HCT116 (cell line): ENCODE measurements at regions not wholly inside any gene's neighbourhood (a gene's known extent, or its start where the extent isn't known, plus 50 kb on each side); places are given as distances from the start of the nearest gene placed in this dataset.

Experiments
- ATAC-seq: fragments of 200-7000 bp; cut with Tn5 transposase; 2 replicates; pipeline ENCODE4 v1.9.1; 2020; ENCODE audit warnings: mild to moderate bottlenecking, moderate library complexity
- BruUV-seq: library from RNA; stranded (reverse); fragments of 400-500 nt; replicated peaks from 2 replicates; lab custom pipeline; 2021; lab: Mats Ljungman, UMichigan
- CTCF ChIA-PET: fragments of 300-600 bp; sonication (Branson Sonifier 250); formaldehyde crosslinking; loops from one replicate; lab custom pipeline; 2021; ENCODE audit warnings: antibody characterized with exemption; lab: Charles Lee
- POLR2A ChIA-PET: fragments of 300-600, 350-600 bp; sonication (Branson Sonifier 250); formaldehyde crosslinking; loops from one replicate; lab custom pipeline; 2021; ENCODE audit warnings: antibody characterized with exemption; lab: Charles Lee
- RAD21 ChIA-PET, 2 experiments: fragments of 300-600 bp; sonication (Branson Sonifier 250); formaldehyde crosslinking; loops; one replicate each; lab custom pipeline; 2023; ENCODE audit warnings: low total read pairs in 2 of 2; ENCODE audit not compliant: uncharacterized antibody in 2 of 2, unreplicated experiment in 2 of 2, low non-redundant PET in 1 of 2; lab: Charles Lee
- DNase-seq: peaks from one replicate; pipeline ENCODE4 v3.0.0-alpha.2; 2010; ENCODE audit warnings: low read depth, low spot score
- H2AFZ ChIP-seq: fragments of 200-600 bp; shearing (Covaris generic), sonication (generic); 2 replicates; pipeline ENCODE4 v1.6.1; 2017; ENCODE audit warnings: low read depth, mixed run types, mixed read lengths, antibody characterized with exemption, low read length; ENCODE audit not compliant: poor library complexity, severe bottlenecking
- H3K27ac ChIP-seq: 2 replicates; pipeline ENCODE4 v1.5.1; 2012; ENCODE audit warnings: low read depth, low read length
- H3K27me3 ChIP-seq: fragments of 200-600 bp; sonication (generic); 2 replicates; pipeline ENCODE4 v1.6.1; 2016; ENCODE audit warnings: mixed run types, low read length, mixed read lengths; ENCODE audit not compliant: insufficient read depth
- H3K36me3 ChIP-seq, 2 experiments: fragments of 200-500 bp in 1 of 2; fragments of 200-600 bp in 1 of 2; sonication (Bioruptor generic) in 1 of 2; sonication (generic) in 1 of 2; 2 replicates each; pipeline versions ENCODE4 v1.5.1 to v1.6.1; 2014 to 2016; ENCODE audit warnings: low read length in 2 of 2, inconsistent platforms in 1 of 2, mixed read lengths in 1 of 2, mixed run types in 1 of 2; ENCODE audit not compliant: insufficient read depth in 2 of 2, control insufficient read depth in 1 of 2
- H3K4me1 ChIP-seq, 2 experiments: fragments of 200-600 bp in 1 of 2; sonication (generic) in 1 of 2; 2 replicates each; pipeline versions ENCODE4 v1.5.1 to v1.6.1; 2012 to 2017; ENCODE audit warnings: low read length in 2 of 2, inconsistent platforms in 1 of 2, mild to moderate bottlenecking in 1 of 2, mixed read lengths in 1 of 2, mixed run types in 1 of 2, moderate library complexity in 1 of 2; ENCODE audit not compliant: insufficient read depth in 2 of 2, control insufficient read depth in 1 of 2
- H3K4me2 ChIP-seq: fragments of 200-600 bp; sonication (generic); 2 replicates; pipeline ENCODE4 v1.6.1; 2017; ENCODE audit warnings: mixed run types, low read length, mixed read lengths
- H3K4me3 ChIP-seq, 2 experiments: fragments of 200-600 bp in 1 of 2; sonication (generic) in 1 of 2; replicated peaks in 1 of 2; 2 replicates each; pipeline ENCODE4 v1.5.1; 2011 to 2016; ENCODE audit warnings: low read length in 2 of 2, control low read depth in 1 of 2, low read depth in 1 of 2, mild to moderate bottlenecking in 1 of 2, mixed read lengths in 1 of 2, mixed run types in 1 of 2
- H3K79me2 ChIP-seq: fragments of 200-600 bp; sonication (generic); 2 replicates; pipeline ENCODE4 v1.6.1; 2017; ENCODE audit warnings: mild to moderate bottlenecking, mixed run types, low read length, moderate library complexity, mixed read lengths; ENCODE audit not compliant: insufficient read depth
- H3K9ac ChIP-seq: fragments of 200-600 bp; sonication (generic); 2 replicates; pipeline ENCODE4 v1.6.1; 2016; ENCODE audit warnings: low read length, mixed read lengths
- H3K9me2 ChIP-seq: fragments of 200-600 bp; sonication (generic), shearing (Covaris generic); 2 replicates; pipeline ENCODE4 v1.6.1; 2017; ENCODE audit warnings: mixed run types, mild to moderate bottlenecking, moderate library complexity; ENCODE audit not compliant: insufficient read depth
- H3K9me3 ChIP-seq, 2 experiments: fragments of 200-500 bp in 1 of 2; fragments of 200-600 bp in 1 of 2; sonication (Bioruptor generic) in 1 of 2; sonication (generic) in 1 of 2; 2 replicates each; pipeline ENCODE4 v1.6.1; 2014 to 2017; ENCODE audit warnings: low read length in 2 of 2, mixed read lengths in 2 of 2, inconsistent platforms in 1 of 2, low read depth in 1 of 2, mild to moderate bottlenecking in 1 of 2, mixed run types in 1 of 2, moderate library complexity in 1 of 2; ENCODE audit not compliant: control insufficient read depth in 1 of 2, insufficient read depth in 1 of 2
- H4K20me1 ChIP-seq: fragments of 200-600 bp; sonication (generic), shearing (Covaris generic); 2 replicates; pipeline ENCODE4 v1.6.1; 2017; ENCODE audit warnings: mixed run types, mild to moderate bottlenecking, moderate library complexity; ENCODE audit not compliant: insufficient read depth
- CEBPB ChIP-seq: IDR thresholded peaks from 2 replicates; pipeline ENCODE4 v1.6.1; 2012; ENCODE audit warnings: low read depth
- ELF1 ChIP-seq: IDR thresholded peaks from 2 replicates; pipeline ENCODE4 v1.6.1; 2012; ENCODE audit warnings: low read depth, borderline replicate concordance
- EZH2 ChIP-seq: fragments of 200-600 bp; sonication (generic); IDR thresholded peaks from 2 replicates; pipeline ENCODE4 v1.6.1; 2017; ENCODE audit warnings: antibody characterized with exemption, mixed run types
- JUND ChIP-seq: IDR thresholded peaks from 2 replicates; pipeline ENCODE4 v1.6.1; 2012
- RAD21 ChIP-seq: IDR thresholded peaks from 2 replicates; pipeline ENCODE4 v1.6.1; 2012; ENCODE audit warnings: low read depth, mild to moderate bottlenecking
- SIN3A ChIP-seq: IDR thresholded peaks from 2 replicates; pipeline ENCODE4 v1.6.1; 2012; ENCODE audit warnings: low read depth
- TCF7L2 ChIP-seq: IDR thresholded peaks from 2 replicates; pipeline ENCODE4 v1.7.0; 2011; ENCODE audit warnings: borderline replicate concordance, inconsistent platforms; ENCODE audit not compliant: insufficient read depth, insufficient read length; ENCODE audit errors: extremely low read depth
- YY1 ChIP-seq: IDR thresholded peaks from 2 replicates; pipeline ENCODE4 v1.6.1; 2011; ENCODE audit warnings: low read length, low read depth, moderate library complexity, mild to moderate bottlenecking; ENCODE audit not compliant: insufficient replicate concordance; ENCODE audit errors: extremely low read depth
- intact Hi-C: fragments of 100-400 bp; cut with micrococcal nuclease; formaldehyde crosslinking; loops from 2 replicates; pipeline ENCODE4 v1.10.0; 2022
- TF ChIP-seq, protein P1 (sequence below): IDR thresholded peaks from 2 replicates; pipeline ENCODE4 v1.6.1; 2011; ENCODE audit warnings: mild to moderate bottlenecking, low read length, moderate library complexity; ENCODE audit not compliant: insufficient replicate concordance; ENCODE audit errors: extremely low read depth
- TF ChIP-seq, protein P2 (sequence below): IDR thresholded peaks from 2 replicates; pipeline ENCODE4 v1.6.1; 2012

- TF ChIP-seq CEBPB (no peak), RAD21 (no peak), ELF1 (no peak), TCF7L2 (no peak), YY1 (no peak), SIN3A (no peak), JUND (no peak)
- TF ChIP-seq, protein P1, sequence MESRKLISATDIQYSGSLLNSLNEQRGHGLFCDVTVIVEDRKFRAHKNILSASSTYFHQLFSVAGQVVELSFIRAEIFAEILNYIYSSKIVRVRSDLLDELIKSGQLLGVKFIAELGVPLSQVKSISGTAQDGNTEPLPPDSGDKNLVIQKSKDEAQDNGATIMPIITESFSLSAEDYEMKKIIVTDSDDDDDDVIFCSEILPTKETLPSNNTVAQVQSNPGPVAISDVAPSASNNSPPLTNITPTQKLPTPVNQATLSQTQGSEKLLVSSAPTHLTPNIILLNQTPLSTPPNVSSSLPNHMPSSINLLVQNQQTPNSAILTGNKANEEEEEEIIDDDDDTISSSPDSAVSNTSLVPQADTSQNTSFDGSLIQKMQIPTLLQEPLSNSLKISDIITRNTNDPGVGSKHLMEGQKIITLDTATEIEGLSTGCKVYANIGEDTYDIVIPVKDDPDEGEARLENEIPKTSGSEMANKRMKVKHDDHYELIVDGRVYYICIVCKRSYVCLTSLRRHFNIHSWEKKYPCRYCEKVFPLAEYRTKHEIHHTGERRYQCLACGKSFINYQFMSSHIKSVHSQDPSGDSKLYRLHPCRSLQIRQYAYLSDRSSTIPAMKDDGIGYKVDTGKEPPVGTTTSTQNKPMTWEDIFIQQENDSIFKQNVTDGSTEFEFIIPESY: no peak
- TF ChIP-seq, protein P2, sequence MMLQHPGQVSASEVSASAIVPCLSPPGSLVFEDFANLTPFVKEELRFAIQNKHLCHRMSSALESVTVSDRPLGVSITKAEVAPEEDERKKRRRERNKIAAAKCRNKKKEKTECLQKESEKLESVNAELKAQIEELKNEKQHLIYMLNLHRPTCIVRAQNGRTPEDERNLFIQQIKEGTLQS: no peak
Observed at GRCh38 chr1:25134801-25135461, 97.4 kb downstream of the SYF2 start (continued).

GRCh38 chr1:25134307-25134706 is 98.0 kb downstream of the SYF2 start:
- Histone ChIP-seq H3K9ac (no peak overlapping the region), H2AFZ (no peak overlapping the region), H4K20me1 (no peaks in the 10 kb centered on the region), H3K4me3 (no peak overlapping the region), H3K9me3 (no peaks in the 10 kb centered on the region), H3K79me2 (no peaks in the 10 kb centered on the region), H3K27me3 (no peaks in the 10 kb centered on the region), H3K27ac (no peak overlapping the region), H3K36me3 (no peaks in the 10 kb centered on the region), H3K4me2 (no peak overlapping the region), H3K9me2 (no peaks in the 10 kb centered on the region), H3K4me1 (no peaks in the 10 kb centered on the region)
- no TSS peak for BruUV-seq
- ChIA-PET RAD21 (no interaction called here), POLR2A (no interaction called here), CTCF (no interaction called here)
- intact Hi-C loops: no loop called here
- TF ChIP-seq TCF7L2: no peak
- TF ChIP-seq YY1: no peak
- TF ChIP-seq RAD21: no peak
- no peak for TF ChIP-seq EZH2
- DNase-seq (no peak), ATAC-seq (no peak)
